DOHH2 (cell line): ENCODE measurements at regions not wholly inside any gene's neighbourhood (a gene's known extent, or its start where the extent isn't known, plus 50 kb on each side); places are given as distances from the start of the nearest gene placed in this dataset.

Experiments used
- H3F3A ChIP-seq: fragments of 200-600 bp; sonication (generic), shearing (Covaris generic); 2 replicates; pipeline ENCODE4 v1.6.0; 2016; ENCODE audit warnings: antibody characterized with exemption, mild to moderate bottlenecking; ENCODE audit not compliant: control insufficient read depth, insufficient read depth
- H3K27ac ChIP-seq: fragments of 200-600 bp; sonication (generic); 2 replicates; pipeline ENCODE4 v1.5.1; 2014; ENCODE audit warnings: low read depth, mild to moderate bottlenecking, low read length, moderate library complexity
- H3K27me3 ChIP-seq: fragments of 200-600 bp; sonication (generic); 2 replicates; pipeline ENCODE4 v1.6.1; 2014; ENCODE audit warnings: mild to moderate bottlenecking, low read length, mixed read lengths; ENCODE audit not compliant: control insufficient read depth
- H3K36me3 ChIP-seq: fragments of 200-600 bp; sonication (generic); 2 replicates; pipeline ENCODE4 v1.6.1; 2014; ENCODE audit warnings: mild to moderate bottlenecking, low read length, moderate library complexity, mixed read lengths; ENCODE audit not compliant: control insufficient read depth
- H3K4me1 ChIP-seq: fragments of 200-600 bp; sonication (generic); 2 replicates; pipeline ENCODE4 v1.6.1; 2014; ENCODE audit warnings: mild to moderate bottlenecking, low read length, mixed read lengths; ENCODE audit not compliant: control insufficient read depth
- H3K4me2 ChIP-seq: fragments of 200-600 bp; sonication (generic); 2 replicates; pipeline ENCODE4 v1.6.0; 2014; ENCODE audit warnings: mild to moderate bottlenecking, low read length, moderate library complexity
- H3K4me3 ChIP-seq: fragments of 200-600 bp; sonication (generic); 2 replicates; pipeline ENCODE4 v1.5.1; 2014; ENCODE audit warnings: mild to moderate bottlenecking, low read length, mixed read lengths
- H3K79me2 ChIP-seq: fragments of 200-600 bp; sonication (generic); 2 replicates; pipeline ENCODE4 v1.6.1; 2014; ENCODE audit warnings: mild to moderate bottlenecking, low read length, mixed read lengths; ENCODE audit not compliant: control insufficient read depth
- H3K9me2 ChIP-seq: fragments of 200-600 bp; sonication (generic); replicated peaks from 2 replicates; pipeline ENCODE4 v1.6.1; 2014; ENCODE audit warnings: mild to moderate bottlenecking, low read length, mixed read lengths; ENCODE audit not compliant: control insufficient read depth
- H3K9me3 ChIP-seq: fragments of 200-600 bp; sonication (generic); 2 replicates; pipeline ENCODE4 v1.6.1; 2014; ENCODE audit warnings: antibody characterized with exemption, low read length, mixed read lengths; ENCODE audit not compliant: control insufficient read depth, insufficient read depth
- H4K20me1 ChIP-seq: fragments of 200-600 bp; sonication (generic); 2 replicates; pipeline ENCODE4 v1.6.0; 2014; ENCODE audit warnings: low read depth, mild to moderate bottlenecking, antibody characterized with exemption, low read length, moderate library complexity; ENCODE audit not compliant: control insufficient read depth, insufficient read depth
- EZH2phosphoT487 ChIP-seq: fragments of 200-600 bp; sonication (generic); IDR thresholded peaks from 2 replicates; pipeline ENCODE4 v1.6.1; 2017; ENCODE audit warnings: borderline replicate concordance, mild to moderate bottlenecking, antibody characterized with exemption, low read length, moderate library complexity, mixed read lengths
- TF ChIP-seq, protein P1 (sequence below): fragments of 200-600 bp; sonication (generic); IDR thresholded peaks from one replicate; pipeline ENCODE4 v1.5.1; 2014; ENCODE audit warnings: antibody characterized with exemption, mild to moderate bottlenecking, low read depth, low read length; ENCODE audit not compliant: poor library complexity, severe bottlenecking

DNA sequence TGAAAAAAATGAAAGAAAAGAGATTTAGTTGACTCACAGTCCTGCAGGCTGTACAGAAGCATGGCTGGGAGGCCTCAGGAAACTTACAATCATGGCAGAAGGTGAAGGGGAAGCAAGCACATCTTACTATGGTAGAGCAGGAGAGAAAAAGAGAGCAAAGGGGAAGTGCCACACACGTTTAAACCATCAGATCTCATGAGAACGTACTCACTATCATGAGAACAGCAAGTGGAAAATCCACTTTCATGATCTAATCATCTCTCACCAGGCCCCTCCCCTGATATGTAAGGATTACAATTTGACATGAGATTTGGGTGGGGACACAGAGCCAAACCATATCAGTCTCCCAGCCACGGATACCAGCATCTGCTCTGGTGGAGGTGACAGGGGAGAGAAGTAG is 50.8 kb upstream of the CPOX start:
- H3K36me3 ChIP-seq, result no peaks in the 10 kb centered on the region
- no peaks in the 10 kb centered on the region for H3K4me1 ChIP-seq
- no peaks in the 10 kb centered on the region for H3K9me3 ChIP-seq
- no peaks in the 10 kb centered on the region for H4K20me1 ChIP-seq
- H3K79me2 ChIP-seq, result no peaks in the 10 kb centered on the region
- H3K4me2 ChIP-seq, result no peak overlapping the region
- H3K9me2 ChIP-seq, result no peaks in the 10 kb centered on the region
- H3F3A ChIP-seq, result no peaks in the 10 kb centered on the region
- no peak overlapping the region for H3K27ac ChIP-seq
- no peaks in the 10 kb centered on the region for H3K27me3 ChIP-seq
- TF ChIP-seq, protein P1, sequence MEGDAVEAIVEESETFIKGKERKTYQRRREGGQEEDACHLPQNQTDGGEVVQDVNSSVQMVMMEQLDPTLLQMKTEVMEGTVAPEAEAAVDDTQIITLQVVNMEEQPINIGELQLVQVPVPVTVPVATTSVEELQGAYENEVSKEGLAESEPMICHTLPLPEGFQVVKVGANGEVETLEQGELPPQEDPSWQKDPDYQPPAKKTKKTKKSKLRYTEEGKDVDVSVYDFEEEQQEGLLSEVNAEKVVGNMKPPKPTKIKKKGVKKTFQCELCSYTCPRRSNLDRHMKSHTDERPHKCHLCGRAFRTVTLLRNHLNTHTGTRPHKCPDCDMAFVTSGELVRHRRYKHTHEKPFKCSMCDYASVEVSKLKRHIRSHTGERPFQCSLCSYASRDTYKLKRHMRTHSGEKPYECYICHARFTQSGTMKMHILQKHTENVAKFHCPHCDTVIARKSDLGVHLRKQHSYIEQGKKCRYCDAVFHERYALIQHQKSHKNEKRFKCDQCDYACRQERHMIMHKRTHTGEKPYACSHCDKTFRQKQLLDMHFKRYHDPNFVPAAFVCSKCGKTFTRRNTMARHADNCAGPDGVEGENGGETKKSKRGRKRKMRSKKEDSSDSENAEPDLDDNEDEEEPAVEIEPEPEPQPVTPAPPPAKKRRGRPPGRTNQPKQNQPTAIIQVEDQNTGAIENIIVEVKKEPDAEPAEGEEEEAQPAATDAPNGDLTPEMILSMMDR, result no peak
- TF ChIP-seq EZH2phosphoT487, result no peak
- no peak overlapping the region for H3K4me3 ChIP-seq

DNA sequence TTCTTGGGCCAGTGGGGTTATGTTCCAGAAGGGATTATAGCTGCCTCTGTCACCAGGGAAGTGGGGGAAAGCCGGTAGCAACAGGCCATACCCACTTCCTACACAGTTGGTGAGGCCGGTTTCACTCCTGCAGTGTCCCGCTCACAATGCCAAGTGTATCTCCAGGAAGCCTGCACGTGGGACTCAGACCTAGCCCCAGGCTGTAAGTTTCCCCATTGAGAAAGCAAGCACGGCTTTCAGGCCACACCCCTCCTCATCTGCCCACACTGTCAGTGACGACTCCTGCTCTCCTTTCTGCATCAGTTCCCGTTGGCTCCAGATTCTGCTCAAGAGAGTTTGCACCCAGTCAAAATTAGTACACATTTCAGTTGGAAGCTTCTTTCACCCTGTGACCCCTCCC is 51.6 kb upstream of the CPOX start:
- H3F3A ChIP-seq, result no peaks in the 10 kb centered on the region
- no peak overlapping the region for H3K4me2 ChIP-seq
- no peaks in the 10 kb centered on the region for H3K27me3 ChIP-seq
- H3K9me3 ChIP-seq, result no peaks in the 10 kb centered on the region
- H3K27ac ChIP-seq, result no peak overlapping the region
- no peaks in the 10 kb centered on the region for H3K4me1 ChIP-seq
- TF ChIP-seq, protein P1, result no peak
- no peak for TF ChIP-seq EZH2phosphoT487
- H3K9me2 ChIP-seq, result no peaks in the 10 kb centered on the region
- no peaks in the 10 kb centered on the region for H4K20me1 ChIP-seq
- H3K36me3 ChIP-seq, result no peaks in the 10 kb centered on the region
- no peak overlapping the region for H3K4me3 ChIP-seq
- no peaks in the 10 kb centered on the region for H3K79me2 ChIP-seq

DNA sequence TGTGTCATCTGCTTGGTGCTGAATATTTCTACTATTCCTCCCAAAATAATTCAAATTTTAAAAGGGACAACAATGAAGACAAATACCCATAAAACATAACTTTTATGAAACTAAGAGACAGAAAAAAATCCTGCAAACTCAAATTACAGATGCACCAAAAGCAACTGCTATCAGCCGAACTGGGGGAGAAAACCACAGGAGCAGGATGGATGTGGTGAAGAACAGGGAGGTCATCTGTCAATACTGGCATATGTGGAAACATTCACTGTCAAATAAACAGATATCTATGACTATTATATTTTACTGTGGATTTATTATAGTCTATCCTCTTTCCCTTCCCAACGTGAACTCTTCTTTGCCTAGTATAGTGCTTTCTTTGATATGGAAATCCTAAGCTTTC is 53.3 kb upstream of the CPOX start:
- Histone ChIP-seq H4K20me1 (no peaks in the 10 kb centered on the region), H3K27ac (no peak overlapping the region), H3K27me3 (no peaks in the 10 kb centered on the region), H3K9me2 (no peaks in the 10 kb centered on the region), H3K4me1 (0 out of 2 replicates have a peak, but pooled peaks cover 3% of the 10 kb centered on the region), H3K79me2 (no peaks in the 10 kb centered on the region), H3K36me3 (no peaks in the 10 kb centered on the region), H3K4me3 (no peak overlapping the region), H3K4me2 (no peak overlapping the region), H3F3A (no peaks in the 10 kb centered on the region), H3K9me3 (no peaks in the 10 kb centered on the region)
- TF ChIP-seq, protein P1, result no peak
- no peak for TF ChIP-seq EZH2phosphoT487

DNA sequence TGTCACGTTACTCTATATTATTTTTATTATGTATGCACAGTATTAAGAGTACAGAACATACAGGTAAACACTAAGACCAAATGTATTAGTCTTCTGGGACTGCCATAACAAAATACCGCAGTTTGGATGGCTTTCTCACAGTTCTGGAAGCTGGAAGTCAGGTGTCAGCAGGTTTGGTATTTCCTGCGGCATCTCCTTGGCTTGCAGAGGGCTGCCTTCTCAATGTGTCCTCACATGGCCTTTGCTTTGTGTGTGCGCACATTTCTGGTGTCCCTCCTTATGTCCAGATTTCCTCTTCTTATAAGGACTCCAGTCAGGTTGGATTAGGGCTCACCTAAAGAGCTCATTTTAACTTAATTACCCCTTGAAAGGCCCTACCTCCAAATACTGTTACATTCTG is 53.8 kb upstream of the CPOX start:
- 0 out of 2 replicates have a peak, but pooled peaks cover 3% of the 10 kb centered on the region for H3K4me1 ChIP-seq
- no peak overlapping the region for H3K4me3 ChIP-seq
- TF ChIP-seq EZH2phosphoT487, result no peak
- TF ChIP-seq, protein P1, result no peak
- no peaks in the 10 kb centered on the region for H4K20me1 ChIP-seq
- H3K36me3 ChIP-seq, result no peaks in the 10 kb centered on the region
- H3K27me3 ChIP-seq, result no peaks in the 10 kb centered on the region
- H3F3A ChIP-seq, result no peaks in the 10 kb centered on the region
- no peaks in the 10 kb centered on the region for H3K9me2 ChIP-seq
- no peak overlapping the region for H3K27ac ChIP-seq
- H3K9me3 ChIP-seq, result no peaks in the 10 kb centered on the region
- H3K4me2 ChIP-seq, result no peak overlapping the region
- H3K79me2 ChIP-seq, result no peaks in the 10 kb centered on the region
